ENCODE measurements at regions not wholly inside any gene's neighbourhood (a gene's known extent, or its start where the extent isn't known, plus 50 kb on each side); places are given as distances from the start of the nearest gene placed in this dataset.

- no peak for TF ChIP-seq ZBTB43 (CRISPR knock-in tag; conservative IDR thresholded peaks at IDR 0.05)
- TF ChIP-seq MYC (CRISPR knock-in tag; IDR thresholded peaks at IDR 0.05; ENCODE audit: borderline replicate concordance), result no peak
- no peak for TF ChIP-seq BORCS8-MEF2B (CRISPR knock-in tag; IDR thresholded peaks at IDR 0.05)
- TF ChIP-seq, protein P1, sequence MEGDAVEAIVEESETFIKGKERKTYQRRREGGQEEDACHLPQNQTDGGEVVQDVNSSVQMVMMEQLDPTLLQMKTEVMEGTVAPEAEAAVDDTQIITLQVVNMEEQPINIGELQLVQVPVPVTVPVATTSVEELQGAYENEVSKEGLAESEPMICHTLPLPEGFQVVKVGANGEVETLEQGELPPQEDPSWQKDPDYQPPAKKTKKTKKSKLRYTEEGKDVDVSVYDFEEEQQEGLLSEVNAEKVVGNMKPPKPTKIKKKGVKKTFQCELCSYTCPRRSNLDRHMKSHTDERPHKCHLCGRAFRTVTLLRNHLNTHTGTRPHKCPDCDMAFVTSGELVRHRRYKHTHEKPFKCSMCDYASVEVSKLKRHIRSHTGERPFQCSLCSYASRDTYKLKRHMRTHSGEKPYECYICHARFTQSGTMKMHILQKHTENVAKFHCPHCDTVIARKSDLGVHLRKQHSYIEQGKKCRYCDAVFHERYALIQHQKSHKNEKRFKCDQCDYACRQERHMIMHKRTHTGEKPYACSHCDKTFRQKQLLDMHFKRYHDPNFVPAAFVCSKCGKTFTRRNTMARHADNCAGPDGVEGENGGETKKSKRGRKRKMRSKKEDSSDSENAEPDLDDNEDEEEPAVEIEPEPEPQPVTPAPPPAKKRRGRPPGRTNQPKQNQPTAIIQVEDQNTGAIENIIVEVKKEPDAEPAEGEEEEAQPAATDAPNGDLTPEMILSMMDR (CRISPR knock-in tag; IDR thresholded peaks at IDR 0.05), result no peak
- TF ChIP-seq ZNF761 (CRISPR knock-in tag; conservative IDR thresholded peaks at IDR 0.05), result no peak
- TF ChIP-seq, protein P2, sequence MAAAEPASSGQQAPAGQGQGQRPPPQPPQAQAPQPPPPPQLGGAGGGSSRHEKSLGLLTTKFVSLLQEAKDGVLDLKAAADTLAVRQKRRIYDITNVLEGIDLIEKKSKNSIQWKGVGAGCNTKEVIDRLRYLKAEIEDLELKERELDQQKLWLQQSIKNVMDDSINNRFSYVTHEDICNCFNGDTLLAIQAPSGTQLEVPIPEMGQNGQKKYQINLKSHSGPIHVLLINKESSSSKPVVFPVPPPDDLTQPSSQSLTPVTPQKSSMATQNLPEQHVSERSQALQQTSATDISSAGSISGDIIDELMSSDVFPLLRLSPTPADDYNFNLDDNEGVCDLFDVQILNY (CRISPR knock-in tag; conservative IDR thresholded peaks at IDR 0.05), result no peak
- TF ChIP-seq ZMAT3 (CRISPR knock-in tag; conservative IDR thresholded peaks at IDR 0.05), result no peak
- TF ChIP-seq KAT7 (CRISPR knock-in tag; IDR thresholded peaks at IDR 0.05; ENCODE audit: borderline replicate concordance), result no peak
- TF ChIP-seq, protein P3, sequence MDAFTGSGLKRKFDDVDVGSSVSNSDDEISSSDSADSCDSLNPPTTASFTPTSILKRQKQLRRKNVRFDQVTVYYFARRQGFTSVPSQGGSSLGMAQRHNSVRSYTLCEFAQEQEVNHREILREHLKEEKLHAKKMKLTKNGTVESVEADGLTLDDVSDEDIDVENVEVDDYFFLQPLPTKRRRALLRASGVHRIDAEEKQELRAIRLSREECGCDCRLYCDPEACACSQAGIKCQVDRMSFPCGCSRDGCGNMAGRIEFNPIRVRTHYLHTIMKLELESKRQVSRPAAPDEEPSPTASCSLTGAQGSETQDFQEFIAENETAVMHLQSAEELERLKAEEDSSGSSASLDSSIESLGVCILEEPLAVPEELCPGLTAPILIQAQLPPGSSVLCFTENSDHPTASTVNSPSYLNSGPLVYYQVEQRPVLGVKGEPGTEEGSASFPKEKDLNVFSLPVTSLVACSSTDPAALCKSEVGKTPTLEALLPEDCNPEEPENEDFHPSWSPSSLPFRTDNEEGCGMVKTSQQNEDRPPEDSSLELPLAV (CRISPR knock-in tag; conservative IDR thresholded peaks at IDR 0.05; ENCODE audit: low read depth), result no peak
- no peak for TF ChIP-seq RXRA (CRISPR knock-in tag; IDR thresholded peaks at IDR 0.05)
- TF ChIP-seq MXI1 (IDR thresholded peaks at IDR 0.05; ENCODE audit: borderline replicate concordance, low read depth, low read length), result no peak
- no peak for TF ChIP-seq MAFK (conservative IDR thresholded peaks at IDR 0.05 in 1 of 2, IDR thresholded peaks at IDR 0.05 in 1 of 2; ENCODE audit: low read length in 2 of 2)
Observed at GRCh38 chrX:95893636-95894035, 791.0 kb upstream of the DIAPH2 start.

All from HepG2 (cell line).